ENCODE measurements at regions not wholly inside any gene's neighbourhood (a gene's known extent, or its start where the extent isn't known, plus 50 kb on each side); places are given as distances from the start of the nearest gene placed in this dataset.
"Not testable (repeated sequence)": the region's sequence is repeated elsewhere in the genome, so short reads cannot be mapped to it uniquely, and the experiment has no call there.

DNA sequence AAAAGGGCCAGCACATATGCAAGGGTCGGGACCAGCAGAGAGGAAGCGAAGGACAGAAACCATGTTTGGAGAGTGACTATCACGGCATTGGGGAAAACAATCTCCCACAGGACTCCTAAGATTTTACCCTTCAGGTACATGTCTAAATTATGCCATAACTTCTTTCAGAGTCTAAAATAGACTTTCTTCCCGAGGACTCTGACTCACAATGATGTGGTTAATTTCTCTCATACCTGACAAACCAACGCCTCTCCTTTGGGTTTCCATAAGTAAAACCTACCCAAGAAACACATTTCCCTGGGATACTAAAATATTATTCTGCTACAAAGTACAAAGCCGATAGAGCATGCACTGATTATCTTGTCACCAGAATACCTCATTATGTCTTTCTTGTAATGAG lies 127.8 kb upstream of the NETO1 start:
- DNase-seq (ENCODE audit: low read depth), result no peak

DNA sequence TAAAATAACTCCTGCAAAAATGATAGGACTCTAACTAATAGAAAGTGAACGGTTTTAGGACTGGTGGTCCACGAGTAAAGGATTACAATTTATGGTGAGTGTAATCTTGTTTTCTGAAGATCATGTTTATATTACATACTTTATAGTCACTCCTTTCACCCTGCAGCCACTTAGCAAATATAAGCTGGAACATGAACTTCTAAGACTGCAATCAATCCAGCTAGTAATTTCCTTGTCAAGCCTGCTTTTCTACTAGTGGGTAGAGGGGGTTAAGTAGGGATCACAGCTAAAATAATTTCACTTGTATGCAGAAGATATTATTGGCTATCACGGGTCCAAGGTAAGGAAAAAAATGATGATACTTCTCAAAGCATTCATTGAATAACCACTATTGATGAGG lies 125.5 kb upstream of the NETO1 start:
- no peak for DNase-seq (ENCODE audit: low read depth)

DNA sequence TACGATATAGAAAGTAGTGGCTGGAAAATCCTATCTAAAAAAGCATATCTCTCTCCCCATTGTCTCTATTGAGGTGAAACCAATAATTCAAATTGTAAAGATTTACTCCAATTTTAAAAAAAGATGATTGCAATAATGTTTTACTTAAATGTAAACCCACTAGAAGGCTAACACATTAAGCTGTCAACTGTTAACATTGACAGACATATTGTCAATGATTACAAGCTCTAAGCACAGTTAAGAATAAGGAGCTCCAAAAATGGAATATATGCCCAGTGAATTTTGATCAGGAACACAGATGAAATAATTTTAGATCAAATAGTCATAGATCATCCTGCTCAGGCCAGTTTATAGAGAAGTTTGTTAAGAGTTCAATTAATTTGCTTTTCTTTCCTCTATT lies 123.6 kb upstream of the NETO1 start:
- no peak for DNase-seq (ENCODE audit: low read depth)

DNA sequence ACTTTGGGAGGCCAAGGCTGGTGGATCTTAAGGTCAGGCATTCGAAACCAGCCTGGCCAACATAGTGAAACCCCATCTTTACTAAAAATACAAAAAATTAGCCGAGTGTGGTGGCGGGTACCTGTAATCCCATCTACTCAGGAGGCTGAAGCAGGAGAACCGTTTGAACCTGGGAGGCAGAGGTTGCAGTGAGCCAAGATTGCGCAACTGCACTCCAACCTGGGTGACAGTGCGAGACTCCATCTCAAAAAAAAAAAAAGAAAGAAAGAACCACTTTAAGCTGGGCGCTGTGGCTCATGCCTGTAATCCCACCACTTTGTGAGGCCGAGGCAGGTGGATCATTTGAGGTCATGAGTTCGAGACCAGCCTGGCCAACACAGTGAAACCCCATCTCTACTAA lies 119.8 kb upstream of the NETO1 start:
- not testable (repeated sequence) for DNase-seq (ENCODE audit: low read depth)

DNA sequence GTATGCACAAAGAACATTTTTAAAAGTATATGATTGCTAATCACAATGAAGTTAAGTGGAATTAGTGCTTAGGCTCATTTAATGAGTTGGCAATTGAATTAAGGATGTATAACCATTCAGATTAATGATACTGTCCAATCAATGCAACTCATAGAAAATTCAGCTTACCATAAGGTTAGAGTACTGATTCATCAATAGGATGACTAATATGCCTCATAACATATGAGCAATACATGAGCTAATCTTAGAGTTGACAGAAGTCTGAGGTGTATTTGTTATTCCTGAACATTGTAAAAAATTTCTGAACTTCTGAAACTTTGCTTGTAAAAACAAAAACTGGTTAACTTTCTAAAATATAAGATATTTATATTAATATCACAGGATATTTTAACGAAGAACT lies 118.3 kb upstream of the NETO1 start:
- DNase-seq (ENCODE audit: low read depth), result no peak

DNA sequence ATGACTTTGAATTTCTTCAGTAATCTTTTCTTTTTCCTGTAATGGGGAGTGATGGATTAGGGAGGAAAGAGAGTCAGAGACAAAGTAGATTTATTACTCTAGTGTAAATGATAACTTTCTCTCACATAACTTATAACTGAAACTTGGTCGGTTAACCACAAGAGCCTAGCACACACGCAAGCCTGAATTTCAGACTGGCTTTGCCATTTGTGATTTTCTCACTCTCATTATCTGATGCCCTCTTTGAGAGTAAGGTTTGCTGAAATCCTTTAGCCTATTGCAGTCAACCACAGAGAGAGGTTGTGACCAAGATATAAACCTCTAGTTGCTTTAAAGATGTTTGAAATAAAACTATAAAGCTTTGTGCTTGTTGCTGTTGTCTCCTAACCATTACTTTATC lies 117.9 kb upstream of the NETO1 start:
- DNase-seq (ENCODE audit: low read depth), result no peak

DNA sequence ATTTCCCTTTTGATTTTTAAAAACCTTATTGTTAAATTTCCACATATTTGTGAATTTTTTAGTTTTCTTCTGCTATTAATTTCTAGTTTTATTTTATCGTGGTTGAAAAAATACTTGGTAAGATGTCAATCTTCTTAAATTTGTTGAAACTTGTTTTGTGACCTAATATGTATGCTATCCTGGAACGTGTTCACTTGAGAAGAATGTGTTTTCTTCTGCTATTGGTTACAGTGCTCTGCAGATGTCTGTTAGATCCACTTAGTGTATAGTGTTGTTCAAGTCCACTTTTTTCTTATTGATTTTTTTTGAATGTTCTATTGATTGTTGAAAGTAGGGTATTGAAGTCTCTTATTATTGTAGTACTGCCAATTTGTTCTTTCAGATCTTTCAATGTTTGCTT lies 116.5 kb upstream of the NETO1 start:
- DNase-seq (ENCODE audit: low read depth), result no peak

DNA sequence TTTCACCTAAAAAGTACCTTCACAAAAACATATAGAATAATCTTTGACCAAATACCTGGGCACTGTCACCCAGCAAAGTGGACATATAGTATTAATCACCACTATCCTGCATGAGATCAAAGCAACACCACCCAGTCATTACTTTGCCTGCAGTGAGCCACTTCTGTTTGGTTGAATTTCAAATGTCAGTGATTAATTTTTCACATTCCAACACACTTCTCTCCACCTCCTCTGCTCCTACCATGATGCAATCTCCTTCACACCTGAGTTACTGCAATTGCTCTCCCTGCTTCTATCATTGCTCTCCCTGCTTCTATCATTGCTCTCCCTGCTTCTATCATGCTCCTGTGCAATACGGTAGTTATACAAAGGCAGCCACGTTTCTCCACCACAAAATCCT lies 106.1 kb upstream of the NETO1 start:
- DNase-seq (ENCODE audit: low read depth), result no peak

DNA sequence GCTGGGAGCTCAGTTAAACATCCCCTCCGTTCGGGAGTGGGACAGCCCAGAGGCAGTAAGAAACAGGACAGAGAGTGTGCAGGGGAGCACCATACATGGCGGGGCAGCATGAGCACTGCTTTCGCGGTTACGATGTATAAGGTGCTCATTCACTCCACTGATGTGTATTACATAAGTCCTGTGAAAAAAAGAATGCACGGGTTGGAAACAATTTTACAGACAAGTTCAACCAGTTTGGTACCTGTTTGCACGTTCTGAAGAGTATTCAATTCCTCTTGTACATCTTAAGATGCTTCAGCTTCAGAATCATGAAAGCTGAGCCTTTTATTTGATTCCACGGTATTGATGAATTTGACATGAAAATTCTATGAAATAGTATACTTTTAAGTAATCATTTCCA lies 97.8 kb upstream of the NETO1 start:
- no peak for DNase-seq (ENCODE audit: low read depth)

DNA sequence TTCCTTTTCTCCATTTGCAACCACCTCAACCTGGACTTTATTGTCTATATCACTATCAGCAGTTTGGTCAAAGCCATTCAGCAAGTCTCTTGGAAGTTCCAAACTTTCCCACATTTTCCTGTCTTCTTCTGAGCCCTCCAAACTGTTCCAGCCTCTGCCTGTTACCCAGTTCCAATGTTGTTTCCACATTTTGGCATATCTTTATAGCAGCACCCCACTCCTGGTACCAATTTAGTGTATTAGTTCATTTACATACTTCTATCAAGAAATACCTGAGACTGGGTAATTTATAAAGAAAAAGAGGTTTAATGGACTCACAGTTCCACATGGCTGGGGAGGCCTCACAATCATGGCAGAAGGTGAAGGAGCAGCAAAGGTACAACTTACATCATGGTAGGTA lies 90.4 kb upstream of the NETO1 start:
- DNase-seq (ENCODE audit: low read depth), result not testable (repeated sequence)

DNA sequence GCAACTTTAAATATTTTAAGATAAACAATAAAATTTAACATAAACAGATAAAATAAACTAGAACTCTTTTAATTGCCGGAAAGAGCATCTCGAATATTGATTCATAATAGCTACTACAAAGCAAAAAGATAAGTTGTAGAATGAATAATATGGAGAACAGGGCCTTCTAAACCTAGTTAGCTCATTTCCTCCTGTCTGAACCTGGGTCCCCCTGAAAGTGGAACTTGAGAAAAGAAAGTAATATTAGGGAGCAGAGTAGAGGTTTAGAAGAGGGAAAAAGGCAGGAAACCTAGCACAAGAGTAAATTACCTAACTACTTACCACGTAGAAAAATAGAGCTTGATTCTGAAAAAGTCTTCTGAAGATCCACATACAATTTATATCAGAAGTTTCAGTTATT lies 80.7 kb upstream of the NETO1 start:
- no peak for DNase-seq (ENCODE audit: low read depth)

DNA sequence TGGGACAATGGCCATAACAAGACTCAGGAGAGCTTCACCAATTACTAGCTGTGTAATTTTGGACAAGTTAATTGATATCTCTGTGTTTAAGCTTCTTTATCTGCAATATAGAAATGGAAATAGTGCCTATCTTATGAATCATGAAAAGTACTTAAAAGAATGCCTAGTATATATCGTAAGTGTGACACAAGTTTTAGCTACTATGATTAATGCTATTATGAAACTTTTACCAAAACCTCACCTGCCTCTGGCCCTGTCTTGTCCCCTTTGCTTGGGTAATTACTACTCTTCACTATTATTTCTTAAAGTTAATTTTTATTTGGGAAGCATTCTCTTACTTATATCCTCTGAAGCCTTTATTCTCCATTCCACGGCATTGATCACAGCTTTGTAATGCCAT lies 75.0 kb upstream of the NETO1 start:
- no peak for DNase-seq (ENCODE audit: low read depth)

DNA sequence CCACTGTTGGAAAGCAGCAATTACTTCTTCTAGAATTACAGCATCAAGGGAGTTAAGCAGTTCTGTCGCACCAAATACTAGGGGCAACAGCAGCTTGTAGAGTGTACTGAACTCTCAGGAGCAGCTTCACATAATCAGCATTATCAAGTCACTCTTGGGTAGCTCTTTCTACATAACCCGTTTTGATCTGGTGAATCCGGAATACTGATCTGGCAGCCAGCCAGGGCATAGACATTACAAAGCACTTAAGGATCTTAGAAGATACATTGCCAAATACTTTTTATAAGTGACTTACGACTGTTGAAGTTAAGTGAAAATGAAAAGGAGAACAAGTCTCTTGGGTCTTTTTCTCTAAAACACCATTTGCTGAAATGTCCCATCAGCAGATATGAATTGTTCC lies 73.2 kb upstream of the NETO1 start:
- no peak for DNase-seq (ENCODE audit: low read depth)

DNA sequence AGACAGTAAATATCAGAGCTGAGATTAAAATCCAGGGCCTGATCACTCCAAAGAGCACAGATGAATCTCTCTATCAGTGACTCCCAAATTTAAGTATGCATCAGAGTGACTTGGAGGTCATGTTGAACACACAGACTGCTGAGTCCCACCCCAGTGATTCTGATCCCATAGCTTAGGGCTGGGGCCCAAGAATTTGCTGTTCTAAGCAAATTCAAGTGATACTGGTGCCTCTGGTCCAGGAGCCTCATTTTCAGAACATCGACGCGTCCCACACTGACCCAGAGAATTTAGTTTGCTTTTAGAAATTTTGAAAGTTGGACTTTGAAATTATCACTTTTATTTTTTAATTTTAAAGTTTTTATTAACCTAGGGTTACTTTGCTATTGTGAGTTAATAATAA lies 72.7 kb upstream of the NETO1 start:
- no peak for DNase-seq (ENCODE audit: low read depth)

DNA sequence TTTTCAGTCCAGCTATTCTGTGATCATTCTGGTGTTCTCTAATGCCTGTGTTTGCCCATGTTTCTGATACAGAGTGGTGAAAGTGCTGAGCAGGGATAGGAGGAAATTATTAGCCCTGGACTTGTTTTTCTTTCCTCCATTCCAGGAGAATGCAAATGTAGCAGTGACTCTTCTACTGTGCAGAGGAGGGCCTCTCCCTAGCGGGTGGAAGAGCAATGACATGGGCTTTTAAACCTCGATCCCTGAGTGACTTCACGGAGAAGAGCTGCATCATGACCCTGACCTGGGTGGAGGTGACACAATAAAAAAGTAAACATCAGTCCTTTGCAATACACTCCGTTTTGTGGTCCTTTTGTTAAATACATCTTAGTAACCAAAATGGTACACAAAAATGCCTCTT lies 68.0 kb upstream of the NETO1 start:
- no peak for DNase-seq (ENCODE audit: low read depth)

DNA sequence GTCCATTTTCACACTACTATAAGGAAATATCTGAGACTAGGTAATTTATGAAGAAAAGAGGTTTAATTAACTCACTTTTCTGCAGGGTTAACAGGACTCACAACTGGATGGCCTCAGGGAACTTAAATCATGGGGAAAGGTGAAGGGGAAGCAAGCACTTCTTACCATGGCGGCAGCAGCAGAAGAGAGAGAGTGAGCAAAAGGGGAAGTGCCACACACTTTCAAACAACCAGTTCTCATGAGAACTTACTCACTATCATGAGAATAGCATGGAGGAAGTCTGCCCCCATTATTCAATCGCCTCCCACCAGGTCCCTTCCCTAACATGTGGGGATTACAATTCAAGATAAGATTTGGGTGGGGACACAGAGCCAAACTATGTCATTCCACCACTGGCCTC lies 55.1 kb upstream of the NETO1 start:
- no peak for DNase-seq (ENCODE audit: low read depth)

All from stromal cell of bone marrow (primary cell).